Ishikawa (cell line): ENCODE measurements at regions not wholly inside any gene's neighbourhood (a gene's known extent, or its start where the extent isn't known, plus 50 kb on each side); places are given as distances from the start of the nearest gene placed in this dataset.

Experiments used
- CEBPB ChIP-seq: IDR thresholded peaks from 2 replicates; pipeline ENCODE4 v1.6.1; 2012
- CREB1 ChIP-seq: IDR thresholded peaks from 2 replicates; pipeline ENCODE4 v1.6.1; 2012; ENCODE audit warnings: low read depth
- EGR1 ChIP-seq: IDR thresholded peaks from 2 replicates; pipeline ENCODE4 v1.6.1; 2012
- EP300 ChIP-seq: IDR thresholded peaks from 2 replicates; pipeline ENCODE4 v1.6.1; 2012; ENCODE audit warnings: borderline replicate concordance
- FOXM1 ChIP-seq: IDR thresholded peaks from 2 replicates; pipeline ENCODE4 v1.6.1; 2012; ENCODE audit warnings: low read depth, borderline replicate concordance
- NFIC ChIP-seq: IDR thresholded peaks from 2 replicates; pipeline ENCODE4 v1.6.1; 2012
- RAD21 ChIP-seq: IDR thresholded peaks from 2 replicates; pipeline ENCODE4 v1.6.1; 2012; ENCODE audit warnings: low read depth
- TAF1 ChIP-seq: IDR thresholded peaks from 2 replicates; pipeline ENCODE4 v1.6.1; 2012; ENCODE audit warnings: low read depth, mild to moderate bottlenecking
- TCF12 ChIP-seq: IDR thresholded peaks from 2 replicates; pipeline ENCODE4 v1.6.1; 2012; ENCODE audit warnings: low read depth
- TEAD4 ChIP-seq: IDR thresholded peaks from 2 replicates; pipeline ENCODE4 v1.6.1; 2012
- YY1 ChIP-seq: IDR thresholded peaks from 2 replicates; pipeline ENCODE4 v1.6.1; 2012; ENCODE audit warnings: low read depth
- ZBTB7A ChIP-seq: IDR thresholded peaks from 2 replicates; pipeline ENCODE4 v1.6.1; 2012; ENCODE audit warnings: low read depth
- TF ChIP-seq, protein P1 (sequence below): IDR thresholded peaks from 2 replicates; pipeline ENCODE4 v1.6.1; 2012
- TF ChIP-seq, protein P2 (sequence below): IDR thresholded peaks from 2 replicates; pipeline ENCODE4 v1.6.1; 2012
- TF ChIP-seq, protein P3 (sequence below): IDR thresholded peaks from 2 replicates; pipeline ENCODE4 v1.6.1; 2012; ENCODE audit warnings: low read depth, mild to moderate bottlenecking

DNA sequence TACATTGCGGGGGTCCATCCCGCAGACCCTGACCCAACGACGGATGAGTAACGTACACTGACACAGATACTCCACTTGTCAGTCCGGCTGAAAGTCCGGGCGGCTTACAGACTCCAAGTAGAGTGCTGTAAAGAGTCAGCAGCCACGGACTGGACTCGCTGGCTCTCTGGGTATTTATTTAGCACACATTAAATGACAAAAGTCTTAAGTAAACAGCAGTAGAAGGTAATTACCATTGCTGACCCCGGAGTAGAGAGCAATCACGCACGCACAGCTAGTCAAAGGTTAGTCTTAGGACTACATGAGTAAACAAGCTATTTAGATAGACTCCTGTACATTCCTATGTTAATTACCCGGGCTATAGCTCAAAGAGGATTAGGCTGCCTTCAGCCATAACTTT is 780.9 kb downstream of the RPS29 start:
- TF ChIP-seq TCF12 (no peak), RAD21 (no peak), YY1 (no peak), EGR1 (no peak), ZBTB7A (no peak), CEBPB (no peak), CREB1 (no peak), EP300 (no peak), NFIC (no peak)
- TF ChIP-seq, protein P1, sequence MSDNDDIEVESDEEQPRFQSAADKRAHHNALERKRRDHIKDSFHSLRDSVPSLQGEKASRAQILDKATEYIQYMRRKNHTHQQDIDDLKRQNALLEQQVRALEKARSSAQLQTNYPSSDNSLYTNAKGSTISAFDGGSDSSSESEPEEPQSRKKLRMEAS, result no peak
- TF ChIP-seq, protein P2, sequence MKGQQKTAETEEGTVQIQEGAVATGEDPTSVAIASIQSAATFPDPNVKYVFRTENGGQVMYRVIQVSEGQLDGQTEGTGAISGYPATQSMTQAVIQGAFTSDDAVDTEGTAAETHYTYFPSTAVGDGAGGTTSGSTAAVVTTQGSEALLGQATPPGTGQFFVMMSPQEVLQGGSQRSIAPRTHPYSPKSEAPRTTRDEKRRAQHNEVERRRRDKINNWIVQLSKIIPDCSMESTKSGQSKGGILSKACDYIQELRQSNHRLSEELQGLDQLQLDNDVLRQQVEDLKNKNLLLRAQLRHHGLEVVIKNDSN, result no peak

DNA sequence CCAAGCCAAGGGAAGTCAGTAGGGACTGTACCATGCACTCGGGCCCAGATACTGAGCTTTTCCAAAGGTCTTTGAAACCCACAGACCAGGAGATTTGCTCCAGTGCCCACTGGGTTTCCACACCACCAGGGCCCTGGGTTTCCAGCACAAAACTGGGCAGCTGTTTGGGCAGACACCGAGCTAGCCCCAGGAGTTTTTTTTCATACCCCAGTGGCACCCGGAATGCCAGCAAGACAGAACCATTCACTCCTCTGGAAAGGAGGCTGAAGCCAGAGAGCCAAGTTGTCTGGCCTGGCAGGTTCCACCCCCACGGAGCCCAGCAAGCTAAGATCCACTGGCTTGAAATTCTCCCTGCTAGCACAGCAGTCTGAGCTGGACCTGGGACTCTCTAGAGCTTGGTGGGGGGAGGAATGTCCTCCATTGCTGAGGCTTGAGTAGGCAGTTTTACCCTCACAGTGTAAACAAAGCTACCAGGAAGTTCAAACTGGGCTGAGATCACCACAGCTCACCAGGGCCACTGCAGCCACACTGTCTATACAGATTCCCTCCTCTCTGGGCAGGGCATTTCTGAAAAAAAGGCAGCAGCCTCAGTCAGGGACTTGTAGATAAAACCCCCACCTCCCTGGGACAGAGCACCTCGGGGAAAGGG is 793.7 kb downstream of the RPS29 start:
- TF ChIP-seq FOXM1, result no peak
- TF ChIP-seq TEAD4, result no peak
- no peak for TF ChIP-seq EGR1
- TF ChIP-seq, protein P3, sequence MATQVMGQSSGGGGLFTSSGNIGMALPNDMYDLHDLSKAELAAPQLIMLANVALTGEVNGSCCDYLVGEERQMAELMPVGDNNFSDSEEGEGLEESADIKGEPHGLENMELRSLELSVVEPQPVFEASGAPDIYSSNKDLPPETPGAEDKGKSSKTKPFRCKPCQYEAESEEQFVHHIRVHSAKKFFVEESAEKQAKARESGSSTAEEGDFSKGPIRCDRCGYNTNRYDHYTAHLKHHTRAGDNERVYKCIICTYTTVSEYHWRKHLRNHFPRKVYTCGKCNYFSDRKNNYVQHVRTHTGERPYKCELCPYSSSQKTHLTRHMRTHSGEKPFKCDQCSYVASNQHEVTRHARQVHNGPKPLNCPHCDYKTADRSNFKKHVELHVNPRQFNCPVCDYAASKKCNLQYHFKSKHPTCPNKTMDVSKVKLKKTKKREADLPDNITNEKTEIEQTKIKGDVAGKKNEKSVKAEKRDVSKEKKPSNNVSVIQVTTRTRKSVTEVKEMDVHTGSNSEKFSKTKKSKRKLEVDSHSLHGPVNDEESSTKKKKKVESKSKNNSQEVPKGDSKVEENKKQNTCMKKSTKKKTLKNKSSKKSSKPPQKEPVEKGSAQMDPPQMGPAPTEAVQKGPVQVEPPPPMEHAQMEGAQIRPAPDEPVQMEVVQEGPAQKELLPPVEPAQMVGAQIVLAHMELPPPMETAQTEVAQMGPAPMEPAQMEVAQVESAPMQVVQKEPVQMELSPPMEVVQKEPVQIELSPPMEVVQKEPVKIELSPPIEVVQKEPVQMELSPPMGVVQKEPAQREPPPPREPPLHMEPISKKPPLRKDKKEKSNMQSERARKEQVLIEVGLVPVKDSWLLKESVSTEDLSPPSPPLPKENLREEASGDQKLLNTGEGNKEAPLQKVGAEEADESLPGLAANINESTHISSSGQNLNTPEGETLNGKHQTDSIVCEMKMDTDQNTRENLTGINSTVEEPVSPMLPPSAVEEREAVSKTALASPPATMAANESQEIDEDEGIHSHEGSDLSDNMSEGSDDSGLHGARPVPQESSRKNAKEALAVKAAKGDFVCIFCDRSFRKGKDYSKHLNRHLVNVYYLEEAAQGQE, result no peak
- TF ChIP-seq CREB1, result no peak
- no peak for TF ChIP-seq YY1
- TF ChIP-seq, protein P2, result no peak
- TF ChIP-seq, protein P1, result no peak
- TF ChIP-seq RAD21, result no peak

DNA sequence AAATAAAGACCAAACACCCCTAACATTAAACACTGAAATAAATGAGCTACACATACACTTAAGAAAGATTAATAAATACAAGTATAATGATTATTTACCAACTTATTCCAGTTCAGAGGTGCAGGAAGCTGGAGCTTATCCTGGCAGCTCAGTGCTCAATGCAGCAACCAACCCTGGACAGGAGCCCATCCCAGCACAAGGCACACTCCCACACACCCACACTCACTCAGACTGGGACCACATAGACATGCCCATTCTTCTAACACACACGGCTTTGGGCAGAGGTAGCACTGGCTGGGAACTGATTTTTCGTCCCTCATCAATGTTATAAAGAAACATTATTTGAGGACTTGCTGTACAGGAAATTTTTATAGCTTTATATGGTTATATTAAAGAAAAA is 797.4 kb downstream of the RPS29 start:
- TF ChIP-seq, protein P3, result no peak
- no peak for TF ChIP-seq FOXM1
- TF ChIP-seq RAD21, result no peak
- TF ChIP-seq TCF12, result no peak
- TF ChIP-seq NFIC, result no peak
- TF ChIP-seq EP300, result no peak
- TF ChIP-seq CREB1, result no peak
- TF ChIP-seq TAF1, result no peak
- no peak for TF ChIP-seq CEBPB
- TF ChIP-seq EGR1, result no peak
- TF ChIP-seq, protein P2, result no peak
- no peak for TF ChIP-seq ZBTB7A
- TF ChIP-seq TEAD4, result no peak

DNA sequence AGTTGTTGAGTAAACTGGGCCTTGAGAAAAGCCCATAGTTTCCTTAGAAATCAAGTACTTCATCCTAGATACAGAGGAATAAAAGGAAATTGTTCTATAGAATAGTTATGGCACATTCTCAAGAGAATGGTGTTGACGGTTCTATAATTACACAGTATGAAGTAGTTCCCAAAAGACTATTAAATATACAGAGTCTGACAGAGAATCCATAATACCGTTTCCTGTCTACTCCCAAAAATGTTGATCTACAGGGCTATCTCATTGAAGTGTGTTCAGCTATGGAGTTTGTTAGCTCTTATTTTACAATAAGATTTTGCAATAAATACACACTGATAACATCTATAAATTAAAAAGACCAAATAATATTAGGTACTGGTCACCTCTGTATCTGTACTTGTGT is 799.7 kb downstream of the RPS29 start:
- no peak for TF ChIP-seq TCF12
- TF ChIP-seq ZBTB7A, result no peak
- TF ChIP-seq, protein P3, result no peak
- TF ChIP-seq CEBPB, result no peak
- no peak for TF ChIP-seq CREB1
- TF ChIP-seq EP300, result no peak
- no peak for TF ChIP-seq TEAD4
